ENCODE measurements at regions not wholly inside any gene's neighbourhood (a gene's known extent, or its start where the extent isn't known, plus 50 kb on each side); places are given as distances from the start of the nearest gene placed in this dataset.

GRCh38 chr14:99066378-99066777 lies 205.6 kb downstream of the BCL11B start:
- Histone ChIP-seq H3K27ac (no peak overlapping the region), H3K79me2 (ENCODE audit: insufficient read depth) (no peaks in the 10 kb centered on the region), H3F3A (ENCODE audit: insufficient read depth) (no peaks in the 10 kb centered on the region), H3K27me3 (replicated peaks; ENCODE audit: insufficient read depth) (no peaks in the 10 kb centered on the region), H3K4me3 (no peak overlapping the region), H3K4me2 (ENCODE audit: unreplicated experiment) (no peak overlapping the region), H4K20me1 (ENCODE audit: insufficient read depth) (no peaks in the 10 kb centered on the region), H3K9me2 (ENCODE audit: insufficient read depth) (no peaks in the 10 kb centered on the region), H3K36me3 (ENCODE audit: low read depth) (no peaks in the 10 kb centered on the region), H3K9me3 (ENCODE audit: low read depth) (no peaks in the 10 kb centered on the region), H3K4me1 (ENCODE audit: insufficient read depth) (no peaks in the 10 kb centered on the region), H3K9ac (no peak overlapping the region), H2AFZ (no peak overlapping the region)
- no peak for DNase-seq
- in situ Hi-C loops (cut with MboI): no loop called here
- WGBS, 2 experiments (ENCODE audit: low coverage in 1 of 2, low lambda C conversion rate in 2 of 2, missing lambda C conversion rate in 2 of 2): 82 to 94% methylated on average over 21 of the region's 23 CpGs
- TF ChIP-seq EZH2 (IDR thresholded peaks at IDR 0.05; ENCODE audit: insufficient read depth, poor library complexity, severe bottlenecking) (no peak), EZH2phosphoT487 (IDR thresholded peaks at IDR 0.05; ENCODE audit: insufficient read depth, low read depth) (no peak)

- Histone ChIP-seq H3K36me3 (ENCODE audit: low read depth) (no peaks in the 10 kb centered on the region), H3K27ac (no peak overlapping the region), H3K79me2 (ENCODE audit: insufficient read depth) (no peaks in the 10 kb centered on the region), H3F3A (ENCODE audit: insufficient read depth) (no peaks in the 10 kb centered on the region), H2AFZ (no peak overlapping the region), H3K27me3 (replicated peaks; ENCODE audit: insufficient read depth) (no peaks in the 10 kb centered on the region), H4K20me1 (ENCODE audit: insufficient read depth) (no peaks in the 10 kb centered on the region), H3K4me1 (ENCODE audit: insufficient read depth) (no peaks in the 10 kb centered on the region), H3K9ac (no peak overlapping the region), H3K4me2 (ENCODE audit: unreplicated experiment) (no peak overlapping the region), H3K9me3 (ENCODE audit: low read depth) (no peaks in the 10 kb centered on the region), H3K4me3 (no peak overlapping the region), H3K9me2 (ENCODE audit: insufficient read depth) (no peaks in the 10 kb centered on the region)
- no peak for TF ChIP-seq EZH2 (IDR thresholded peaks at IDR 0.05; ENCODE audit: insufficient read depth, poor library complexity, severe bottlenecking)
- no peak for TF ChIP-seq EZH2phosphoT487 (IDR thresholded peaks at IDR 0.05; ENCODE audit: insufficient read depth, low read depth)
- DNase-seq: no peak
- 33% methylated on average over 2 of the region's 2 CpGs; no CpG with 5 or more reads in 1 of the 2 experiments for WGBS, 2 experiments (ENCODE audit: low coverage in 1 of 2, low lambda C conversion rate in 2 of 2, missing lambda C conversion rate in 2 of 2)
- in situ Hi-C loops (cut with MboI): no loop called here
Measured at GRCh38 chr14:99067141-99067920, 204.7 kb downstream of the BCL11B start.

GRCh38 chr14:99067927-99068326 lies 204.1 kb downstream of the BCL11B start:
- TF ChIP-seq EZH2phosphoT487 (IDR thresholded peaks at IDR 0.05; ENCODE audit: insufficient read depth, low read depth): no peak
- no peak for TF ChIP-seq EZH2 (IDR thresholded peaks at IDR 0.05; ENCODE audit: insufficient read depth, poor library complexity, severe bottlenecking)

GRCh38 chr14:99069946-99070345 lies 202.1 kb downstream of the BCL11B start:
- in situ Hi-C loops (cut with MboI): no loop called here
- H4K20me1 ChIP-seq (ENCODE audit: insufficient read depth): no peaks in the 10 kb centered on the region
- no peaks in the 10 kb centered on the region for H3K9me3 ChIP-seq (ENCODE audit: low read depth)
- no peak overlapping the region for H3K4me2 ChIP-seq (ENCODE audit: unreplicated experiment)
- H3K9me2 ChIP-seq (ENCODE audit: insufficient read depth): no peaks in the 10 kb centered on the region
- TF ChIP-seq EZH2 (IDR thresholded peaks at IDR 0.05; ENCODE audit: insufficient read depth, poor library complexity, severe bottlenecking) (no peak), EZH2phosphoT487 (IDR thresholded peaks at IDR 0.05; ENCODE audit: insufficient read depth, low read depth) (no peak)
- H3K79me2 ChIP-seq (ENCODE audit: insufficient read depth): no peaks in the 10 kb centered on the region
- H3F3A ChIP-seq (ENCODE audit: insufficient read depth): no peaks in the 10 kb centered on the region
- H3K4me3 ChIP-seq: no peak overlapping the region
- no peak overlapping the region for H3K9ac ChIP-seq
- H3K36me3 ChIP-seq (ENCODE audit: low read depth): no peaks in the 10 kb centered on the region
- 29 to 38% methylated on average over 3 of the region's 3 CpGs for WGBS, 2 experiments (ENCODE audit: low coverage in 1 of 2, low lambda C conversion rate in 2 of 2, missing lambda C conversion rate in 2 of 2)
- no peak overlapping the region for H2AFZ ChIP-seq
- H3K27ac ChIP-seq: no peak overlapping the region
- no peaks in the 10 kb centered on the region for H3K4me1 ChIP-seq (ENCODE audit: insufficient read depth)
- no peak for DNase-seq
- H3K27me3 ChIP-seq (replicated peaks; ENCODE audit: insufficient read depth): no peaks in the 10 kb centered on the region

More at GRCh38 chr14:99067927-99068326, 204.1 kb downstream of the BCL11B start:
- DNase-seq: no peak
- Histone ChIP-seq H3K4me1 (ENCODE audit: insufficient read depth) (no peaks in the 10 kb centered on the region), H2AFZ (no peak overlapping the region), H3K27me3 (replicated peaks; ENCODE audit: insufficient read depth) (no peaks in the 10 kb centered on the region), H3K79me2 (ENCODE audit: insufficient read depth) (no peaks in the 10 kb centered on the region), H3K27ac (no peak overlapping the region), H3F3A (ENCODE audit: insufficient read depth) (no peaks in the 10 kb centered on the region), H3K36me3 (ENCODE audit: low read depth) (no peaks in the 10 kb centered on the region), H3K9ac (no peak overlapping the region), H4K20me1 (ENCODE audit: insufficient read depth) (no peaks in the 10 kb centered on the region), H3K4me3 (no peak overlapping the region), H3K9me2 (ENCODE audit: insufficient read depth) (no peaks in the 10 kb centered on the region), H3K9me3 (ENCODE audit: low read depth) (no peaks in the 10 kb centered on the region), H3K4me2 (ENCODE audit: unreplicated experiment) (no peak overlapping the region)
- in situ Hi-C loops (cut with MboI): no loop called here
- 74 to 82% methylated on average over 5 of the region's 5 CpGs for WGBS, 2 experiments (ENCODE audit: low coverage in 1 of 2, low lambda C conversion rate in 2 of 2, missing lambda C conversion rate in 2 of 2)

All from GM23248 (cell line).